Astrocyte of the spinal cord (primary cell): ENCODE measurements at regions not wholly inside any gene's neighbourhood (a gene's known extent, or its start where the extent isn't known, plus 50 kb on each side); places are given as distances from the start of the nearest gene placed in this dataset.
"Not testable (repeated sequence)": the region's sequence is repeated elsewhere in the genome, so short reads cannot be mapped to it uniquely, and the experiment has no call there.

ENCODE experiments used
- DNase-seq: peaks from one replicate; pipeline ENCODE4 v3.0.0; 2011; ENCODE audit warnings: low read depth, low spot score
- H3K4me3 ChIP-seq: 2 replicates; pipeline ENCODE4 v1.5.1; 2011; ENCODE audit warnings: low read depth, mild to moderate bottlenecking, low read length, moderate library complexity
- CTCF ChIP-seq: IDR thresholded peaks from 2 replicates; pipeline ENCODE4 v1.5.1; 2012; ENCODE audit warnings: low read depth, mild to moderate bottlenecking, low read length, inconsistent platforms
- in situ Hi-C: cut with HindIII; loops from 2 replicates; pipeline ENCODE4 v1.10.0; 2017; ENCODE audit warnings: low sequenced_read_pairs

GRCh38 chr4:114132830-114133229, 153.4 kb upstream of the ARSJ start:
- in situ Hi-C loops = no loop called here
- no peak for DNase-seq
- TF ChIP-seq CTCF = peak; percentile 28
- no peak overlapping the region for H3K4me3 ChIP-seq

GRCh38 chr4:114136069-114136468, 156.6 kb upstream of the ARSJ start:
- in situ Hi-C loops = no loop called here
- no peak overlapping the region for H3K4me3 ChIP-seq
- TF ChIP-seq CTCF = no peak
- DNase-seq = no peak

DNA sequence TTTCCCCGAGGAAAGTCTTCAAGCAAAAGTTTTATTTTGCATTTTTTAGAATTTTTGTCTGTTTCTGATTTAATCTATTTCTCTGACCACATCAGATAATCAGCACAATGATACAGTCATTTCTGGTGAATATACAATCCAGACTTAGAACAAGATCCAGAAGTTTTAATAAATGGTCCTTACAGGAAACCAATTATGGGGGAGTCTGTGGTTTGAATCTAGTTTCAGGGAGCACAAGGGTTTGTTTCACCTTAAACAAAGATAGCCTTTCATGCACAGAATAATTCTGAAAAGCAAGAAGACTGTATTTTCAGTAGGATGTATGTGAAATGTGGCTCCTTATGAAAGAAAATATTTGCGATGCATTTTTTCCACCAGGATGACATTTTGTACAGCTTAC, 158.5 kb upstream of the ARSJ start:
- no peak for TF ChIP-seq CTCF
- H3K4me3 ChIP-seq = no peak overlapping the region
- DNase-seq = no peak
- in situ Hi-C loops = no loop called here

GRCh38 chr4:114146947-114147618, 167.6 kb upstream of the ARSJ start:
- in situ Hi-C loops = no loop called here
- TF ChIP-seq CTCF = no peak
- H3K4me3 ChIP-seq = no peak overlapping the region
- DNase-seq = no peak

- H3K4me3 ChIP-seq, DNase-seq, in situ Hi-C loops: not testable (repeated sequence)
Observed at GRCh38 chr4:114147619-114148208, 168.3 kb upstream of the ARSJ start.

- DNase-seq, in situ Hi-C loops, H3K4me3 ChIP-seq: not testable (repeated sequence)
Observed at GRCh38 chr4:114148372-114149070, 169.1 kb upstream of the ARSJ start.

GRCh38 chr4:114156371-114156770, 176.9 kb upstream of the ARSJ start:
- DNase-seq = no peak
- no peak overlapping the region for H3K4me3 ChIP-seq
- in situ Hi-C loops = no loop called here
- TF ChIP-seq CTCF = no peak
